Erythroblast (primary cell): ENCODE measurements at regions not wholly inside any gene's neighbourhood (a gene's known extent, or its start where the extent isn't known, plus 50 kb on each side); places are given as distances from the start of the nearest gene placed in this dataset.

Experiments used
- DNase-seq, 2 experiments: peaks; one replicate each; lab custom pipeline; 2025; lab: John Stamatoyannopoulos, UW
- GATA1 ChIP-seq: IDR thresholded peaks from 2 replicates; pipeline ENCODE4 v1.6.1; 2011; ENCODE audit warnings: low read depth, mild to moderate bottlenecking, control low read depth, low read length, moderate library complexity
- POLR2A ChIP-seq: IDR thresholded peaks from 2 replicates; pipeline ENCODE4 v1.6.1; 2011; ENCODE audit warnings: mild to moderate bottlenecking, low read length

GRCh38 chr3:8445861-8446260, 55.8 kb upstream of the LMCD1 start:
- DNase-seq, result no peak
- TF ChIP-seq GATA1 (no peak), POLR2A (no peak)

GRCh38 chr3:8446845-8447244, 54.8 kb upstream of the LMCD1 start:
- TF ChIP-seq GATA1 (no peak), POLR2A (no peak)

GRCh38 chr3:8450618-8451017, 51.0 kb upstream of the LMCD1 start:
- DNase-seq, result no peak

More at GRCh38 chr3:8446845-8447244, 54.8 kb upstream of the LMCD1 start:
- DNase-seq, result no peak

GRCh38 chr3:8451696-8452095, 49.9 kb upstream of the LMCD1 start:
- no peak for DNase-seq
- no peak for TF ChIP-seq POLR2A
- TF ChIP-seq GATA1, result no peak

More at GRCh38 chr3:8450618-8451017, 51.0 kb upstream of the LMCD1 start:
- no peak for TF ChIP-seq GATA1
- no peak for TF ChIP-seq POLR2A
